Gastroesophageal sphincter (tissue), 2 donors: ENCODE measurements at regions not wholly inside any gene's neighbourhood (a gene's known extent, or its start where the extent isn't known, plus 50 kb on each side); places are given as distances from the start of the nearest gene placed in this dataset.

ENCODE experiments used
- EP300 ChIP-seq: sonication (generic); formaldehyde crosslinking; IDR thresholded peaks from one replicate; pipeline ENCODE4 v1.6.1; 2017; ENCODE audit warnings: antibody characterized with exemption, mild to moderate bottlenecking
- POLR2A ChIP-seq, 2 donors: fragments of 450-650 bp; IDR thresholded peaks; one replicate each; pipeline ENCODE4 v1.6.1; 2017; ENCODE audit warnings: antibody characterized with exemption in 2 of 2, mild to moderate bottlenecking in 2 of 2, moderate library complexity in 1 of 2
- POLR2AphosphoS5 ChIP-seq: sonication (generic); formaldehyde crosslinking; IDR thresholded peaks from one replicate; pipeline ENCODE4 v1.6.1; 2017; ENCODE audit warnings: antibody characterized with exemption

DNA sequence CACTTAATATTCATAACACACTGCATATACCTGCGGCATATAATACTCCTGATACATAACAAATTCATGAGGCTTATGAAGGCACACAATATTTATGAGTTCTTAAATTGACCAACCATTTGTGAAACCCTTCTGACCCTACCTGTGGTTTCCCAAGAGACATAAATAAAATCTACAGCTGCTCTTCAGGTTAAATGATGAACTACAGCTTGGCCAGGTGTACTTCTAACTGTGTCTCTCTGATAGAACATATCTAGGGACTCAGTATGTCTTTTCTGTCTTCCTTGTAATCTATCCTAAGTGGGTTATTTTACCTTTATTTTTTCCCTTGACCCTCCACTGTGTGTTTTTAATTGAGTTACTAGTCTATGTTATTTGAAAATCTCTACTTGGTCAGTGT lies 189.9 kb upstream of the UFM1 start:
- TF ChIP-seq POLR2A (IDR thresholded peaks at IDR 0.05): no peak
- TF ChIP-seq POLR2AphosphoS5: no peak
- TF ChIP-seq EP300: no peak
